Activated naive CD8-positive, alpha-beta T cell treated with anti-CD3 and anti-CD28 coated beads, Interleukin-2, amount 50 U/mL, for 24 hours (primary cell): ENCODE measurements at regions not wholly inside any gene's neighbourhood (a gene's known extent, or its start where the extent isn't known, plus 50 kb on each side); places are given as distances from the start of the nearest gene placed in this dataset.

Source experiments
- ATAC-seq: fragments of 150-1000 bp; cut with Tn5 transposase; one replicate; pipeline ENCODE4 v1.10.0; 2021
- DNase-seq: peaks from one replicate; pipeline ENCODE4 v3.0.0; 2021
- H3K27ac Mint-ChIP-seq: one replicate; pipeline ENCODE4 v1.8.0; 2021; ENCODE audit warnings: mild to moderate bottlenecking, mixed read lengths
- H3K27me3 Mint-ChIP-seq: one replicate; pipeline ENCODE4 v1.8.0; 2021; ENCODE audit warnings: mixed read lengths
- H3K36me3 Mint-ChIP-seq: one replicate; pipeline ENCODE4 v1.8.0; 2021; ENCODE audit warnings: low read depth, mixed read lengths
- H3K4me1 Mint-ChIP-seq: one replicate; pipeline ENCODE4 v1.8.0; 2021; ENCODE audit warnings: mixed read lengths
- H3K4me3 Mint-ChIP-seq: one replicate; pipeline ENCODE4 v1.8.0; 2021; ENCODE audit warnings: mild to moderate bottlenecking, moderate library complexity, mixed read lengths
- H3K9me3 Mint-ChIP-seq: one replicate; pipeline ENCODE4 v1.8.0; 2021; ENCODE audit warnings: mixed read lengths

GRCh38 chr4:132860976-132861375 is 288.1 kb upstream of the PCDH10 start:
- no peaks in the 10 kb centered on the region for H3K36me3 Mint-ChIP-seq
- ATAC-seq (no peak), DNase-seq (no peak)
- no peaks in the 10 kb centered on the region for H3K4me1 Mint-ChIP-seq
- H3K27me3 Mint-ChIP-seq, result no peaks in the 10 kb centered on the region
- H3K9me3 Mint-ChIP-seq, result no peaks in the 10 kb centered on the region
- H3K4me3 Mint-ChIP-seq, result no peak overlapping the region
- no peak overlapping the region for H3K27ac Mint-ChIP-seq

GRCh38 chr4:132863619-132864018 is 285.5 kb upstream of the PCDH10 start:
- no peaks in the 10 kb centered on the region for H3K27me3 Mint-ChIP-seq
- no peak overlapping the region for H3K27ac Mint-ChIP-seq
- H3K9me3 Mint-ChIP-seq, result no peaks in the 10 kb centered on the region
- H3K4me3 Mint-ChIP-seq, result no peak overlapping the region
- no peak for DNase-seq
- H3K36me3 Mint-ChIP-seq, result no peaks in the 10 kb centered on the region
- no peaks in the 10 kb centered on the region for H3K4me1 Mint-ChIP-seq
- no peak for ATAC-seq

GRCh38 chr4:132865458-132865857 is 283.6 kb upstream of the PCDH10 start:
- DNase-seq (no peak), ATAC-seq (no peak)
- no peaks in the 10 kb centered on the region for H3K27me3 Mint-ChIP-seq
- H3K4me1 Mint-ChIP-seq, result no peaks in the 10 kb centered on the region
- H3K36me3 Mint-ChIP-seq, result no peaks in the 10 kb centered on the region
- H3K9me3 Mint-ChIP-seq, result no peaks in the 10 kb centered on the region
- H3K27ac Mint-ChIP-seq, result no peak overlapping the region
- no peak overlapping the region for H3K4me3 Mint-ChIP-seq

GRCh38 chr4:132865922-132866321 is 283.2 kb upstream of the PCDH10 start:
- Mint-ChIP-seq H3K36me3 (no peaks in the 10 kb centered on the region), H3K4me1 (no peaks in the 10 kb centered on the region)

GRCh38 chr4:132866616-132867015 is 282.5 kb upstream of the PCDH10 start:
- H3K4me1 Mint-ChIP-seq, result no peaks in the 10 kb centered on the region
- H3K9me3 Mint-ChIP-seq, result no peaks in the 10 kb centered on the region
- no peaks in the 10 kb centered on the region for H3K36me3 Mint-ChIP-seq
- no peak for ATAC-seq
- H3K4me3 Mint-ChIP-seq, result no peak overlapping the region
- H3K27ac Mint-ChIP-seq, result no peak overlapping the region
- H3K27me3 Mint-ChIP-seq, result no peaks in the 10 kb centered on the region
- DNase-seq, result no peak

More at GRCh38 chr4:132865922-132866321, 283.2 kb upstream of the PCDH10 start:
- H3K4me3 Mint-ChIP-seq, result no peak overlapping the region
- H3K27ac Mint-ChIP-seq, result no peak overlapping the region
- ATAC-seq (no peak), DNase-seq (no peak)
- H3K9me3 Mint-ChIP-seq, result no peaks in the 10 kb centered on the region
- H3K27me3 Mint-ChIP-seq, result no peaks in the 10 kb centered on the region

GRCh38 chr4:132893787-132894186 is 255.3 kb upstream of the PCDH10 start:
- H3K9me3 Mint-ChIP-seq, result peaks cover 7% of the 10 kb centered on the region
- ATAC-seq (no peak), DNase-seq (no peak)
- H3K4me3 Mint-ChIP-seq, result no peak overlapping the region
- H3K27me3 Mint-ChIP-seq, result no peaks in the 10 kb centered on the region
- H3K27ac Mint-ChIP-seq, result no peak overlapping the region
- H3K4me1 Mint-ChIP-seq, result no peaks in the 10 kb centered on the region
- no peaks in the 10 kb centered on the region for H3K36me3 Mint-ChIP-seq

GRCh38 chr4:132901224-132901623 is 247.9 kb upstream of the PCDH10 start:
- ATAC-seq (no peak), DNase-seq (no peak)
- H3K4me1 Mint-ChIP-seq, result no peaks in the 10 kb centered on the region
- no peak overlapping the region for H3K27ac Mint-ChIP-seq
- H3K36me3 Mint-ChIP-seq, result no peaks in the 10 kb centered on the region
- peaks cover 13% of the 10 kb centered on the region for H3K9me3 Mint-ChIP-seq
- no peaks in the 10 kb centered on the region for H3K27me3 Mint-ChIP-seq
- H3K4me3 Mint-ChIP-seq, result no peak overlapping the region

GRCh38 chr4:132910229-132910748 is 238.8 kb upstream of the PCDH10 start:
- Mint-ChIP-seq H3K4me3 (no peak overlapping the region), H3K27ac (no peak overlapping the region), H3K9me3 (no peaks in the 10 kb centered on the region), H3K27me3 (no peaks in the 10 kb centered on the region), H3K36me3 (no peaks in the 10 kb centered on the region), H3K4me1 (no peaks in the 10 kb centered on the region)
- DNase-seq (no peak), ATAC-seq (no peak)

GRCh38 chr4:132918096-132918495 is 231.0 kb upstream of the PCDH10 start:
- Mint-ChIP-seq H3K27ac (no peak overlapping the region), H3K4me3 (no peak overlapping the region), H3K9me3 (no peaks in the 10 kb centered on the region), H3K27me3 (no peaks in the 10 kb centered on the region), H3K36me3 (no peaks in the 10 kb centered on the region), H3K4me1 (no peaks in the 10 kb centered on the region)
- ATAC-seq, result no peak
- no peak for DNase-seq

- no peaks in the 10 kb centered on the region for H3K4me1 Mint-ChIP-seq
- no peaks in the 10 kb centered on the region for H3K9me3 Mint-ChIP-seq
- no peak overlapping the region for H3K4me3 Mint-ChIP-seq
- no peak overlapping the region for H3K27ac Mint-ChIP-seq
- no peaks in the 10 kb centered on the region for H3K27me3 Mint-ChIP-seq
- DNase-seq (no peak), ATAC-seq (no peak)
- no peaks in the 10 kb centered on the region for H3K36me3 Mint-ChIP-seq
Measured at GRCh38 chr4:132923516-132923915, 225.6 kb upstream of the PCDH10 start.

- ATAC-seq (no peak), DNase-seq (no peak)
- Mint-ChIP-seq H3K27me3 (no peaks in the 10 kb centered on the region), H3K36me3 (no peaks in the 10 kb centered on the region), H3K27ac (no peak overlapping the region), H3K4me1 (no peaks in the 10 kb centered on the region), H3K4me3 (no peak overlapping the region), H3K9me3 (peaks cover 7% of the 10 kb centered on the region)
Measured at GRCh38 chr4:132934911-132935310, 214.2 kb upstream of the PCDH10 start.

- no peak overlapping the region for H3K27ac Mint-ChIP-seq
- H3K9me3 Mint-ChIP-seq, result peaks cover 12% of the 10 kb centered on the region
- ATAC-seq (no peak), DNase-seq (no peak)
- no peaks in the 10 kb centered on the region for H3K27me3 Mint-ChIP-seq
- no peaks in the 10 kb centered on the region for H3K4me1 Mint-ChIP-seq
- H3K4me3 Mint-ChIP-seq, result no peak overlapping the region
- no peaks in the 10 kb centered on the region for H3K36me3 Mint-ChIP-seq
Measured at GRCh38 chr4:132955146-132955545, 193.9 kb upstream of the PCDH10 start.

GRCh38 chr4:132956962-132957361 is 192.1 kb upstream of the PCDH10 start:
- Mint-ChIP-seq H3K27me3 (no peaks in the 10 kb centered on the region), H3K36me3 (no peaks in the 10 kb centered on the region), H3K27ac (no peak overlapping the region)

GRCh38 chr4:132958457-132959263 is 190.4 kb upstream of the PCDH10 start:
- Mint-ChIP-seq H3K27ac (no peak overlapping the region), H3K9me3 (peaks cover 3% of the 10 kb centered on the region), H3K27me3 (no peaks in the 10 kb centered on the region), H3K4me3 (no peak overlapping the region), H3K4me1 (no peaks in the 10 kb centered on the region), H3K36me3 (no peaks in the 10 kb centered on the region)
- no peak for DNase-seq
- ATAC-seq, result no peak

More at GRCh38 chr4:132956962-132957361, 192.1 kb upstream of the PCDH10 start:
- no peaks in the 10 kb centered on the region for H3K4me1 Mint-ChIP-seq
- ATAC-seq, result no peak
- DNase-seq, result no peak
- no peak overlapping the region for H3K4me3 Mint-ChIP-seq
- H3K9me3 Mint-ChIP-seq, result peaks cover 3% of the 10 kb centered on the region

GRCh38 chr4:132981611-132982010 is 167.5 kb upstream of the PCDH10 start:
- no peak for DNase-seq
- no peaks in the 10 kb centered on the region for H3K27me3 Mint-ChIP-seq
- H3K4me3 Mint-ChIP-seq, result no peak overlapping the region
- H3K36me3 Mint-ChIP-seq, result no peaks in the 10 kb centered on the region
- H3K27ac Mint-ChIP-seq, result no peak overlapping the region
- ATAC-seq, result no peak
- no peaks in the 10 kb centered on the region for H3K9me3 Mint-ChIP-seq
- H3K4me1 Mint-ChIP-seq, result no peaks in the 10 kb centered on the region
